Muscle of back (tissue), 3 donors: ENCODE measurements at regions not wholly inside any gene's neighbourhood (a gene's known extent, or its start where the extent isn't known, plus 50 kb on each side); places are given as distances from the start of the nearest gene placed in this dataset.

ENCODE experiments used
- DNase-seq, 3 donors: peaks; one replicate each; pipeline versions ENCODE4 v3.0.0 to v3.0.0-alpha.2; 2013

DNA sequence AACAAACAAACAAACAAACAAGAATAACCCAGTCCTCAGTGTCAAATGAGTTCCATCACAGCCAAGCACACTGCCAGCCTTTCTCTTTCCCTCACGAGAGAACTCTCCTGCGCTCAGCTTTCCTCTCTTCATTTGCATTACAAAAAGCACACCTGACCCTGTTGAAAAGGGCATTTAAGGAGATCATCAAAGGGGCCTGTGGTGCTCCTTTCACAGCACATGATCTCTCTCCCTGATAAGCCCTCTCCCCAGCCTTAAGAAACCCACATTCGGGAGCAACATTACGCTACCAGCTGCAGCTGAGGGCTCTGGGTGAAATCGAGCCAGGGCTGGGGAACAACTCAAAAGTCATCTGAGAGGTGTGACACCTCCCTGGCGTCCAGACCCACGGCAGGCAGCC is 165.6 kb upstream of the TMCC3 start:
- DNase-seq: no peak

DNA sequence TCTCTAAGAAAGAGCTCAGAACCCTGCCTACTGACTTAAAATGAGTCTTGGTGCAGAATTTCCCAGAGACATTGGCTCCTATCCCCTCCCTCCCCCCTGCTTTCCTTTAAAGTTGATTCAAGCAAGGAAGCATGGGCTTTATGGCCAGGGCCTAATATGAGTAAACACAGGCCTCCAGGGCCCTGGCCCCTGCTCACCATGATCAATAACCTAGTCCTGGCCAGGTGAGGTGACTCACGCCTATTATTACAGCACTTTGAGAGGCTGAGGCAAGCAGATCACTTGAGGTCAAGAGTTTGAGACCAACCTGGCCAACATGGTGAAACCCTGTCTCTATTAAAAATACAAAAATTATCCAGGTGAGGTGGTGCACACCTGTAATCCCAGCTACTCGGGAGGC is 165.1 kb upstream of the TMCC3 start:
- no peak for DNase-seq

DNA sequence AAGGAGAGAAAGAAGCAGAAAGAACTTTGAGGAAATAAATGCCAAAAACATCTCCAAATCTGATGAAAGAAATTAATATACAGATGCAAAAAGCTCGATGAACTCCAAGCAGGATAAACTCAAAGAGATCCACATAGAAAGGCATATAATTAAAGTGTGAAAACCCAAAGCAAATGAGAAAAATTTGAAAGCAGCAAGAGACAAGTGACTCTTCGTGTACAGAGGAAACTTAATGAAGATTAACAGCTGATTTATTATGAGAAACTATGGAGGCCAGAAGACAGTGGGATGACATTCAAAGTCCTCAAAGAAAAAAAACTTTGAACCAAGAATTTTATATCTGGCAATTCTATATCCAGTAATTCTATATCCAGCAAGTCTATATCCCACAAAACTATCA is 163.0 kb upstream of the TMCC3 start:
- no peak for DNase-seq

DNA sequence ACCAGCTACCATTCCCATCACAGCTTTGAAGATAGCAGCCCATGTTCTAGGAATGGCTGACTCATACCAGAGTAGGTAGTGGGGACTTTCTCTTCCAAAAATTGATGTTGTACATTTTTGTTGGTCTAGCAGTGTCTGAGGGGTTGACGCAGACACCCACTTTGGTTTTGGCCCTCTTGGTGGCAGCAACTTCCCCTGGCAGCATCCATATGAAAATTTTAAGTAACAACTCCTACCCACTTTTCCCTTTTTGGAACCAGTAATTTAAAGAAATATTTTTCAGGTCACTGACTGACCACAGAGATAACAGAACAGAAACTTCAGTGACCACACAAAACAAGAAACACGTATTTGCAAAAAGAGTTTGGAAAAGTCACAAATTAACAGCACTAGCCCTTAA is 162.0 kb upstream of the TMCC3 start:
- DNase-seq: no peak

DNA sequence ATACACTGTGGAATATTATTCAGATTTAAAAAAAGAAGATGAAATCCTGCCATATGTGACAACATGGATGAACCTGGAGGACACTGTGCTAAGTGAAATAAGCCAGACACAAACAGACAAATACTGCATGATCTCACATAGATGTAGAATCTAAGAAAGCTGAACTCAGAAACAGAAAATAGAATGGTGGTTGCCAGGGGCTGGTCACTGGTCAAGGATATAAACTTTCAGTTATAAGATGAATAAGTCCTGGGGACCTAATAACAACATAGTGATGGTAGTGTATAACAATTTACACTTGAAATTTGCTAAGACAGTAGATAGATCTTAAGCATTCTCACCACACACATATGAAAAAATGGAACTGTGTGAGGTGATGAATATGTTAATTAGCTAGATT is 161.3 kb upstream of the TMCC3 start:
- no peak for DNase-seq

DNA sequence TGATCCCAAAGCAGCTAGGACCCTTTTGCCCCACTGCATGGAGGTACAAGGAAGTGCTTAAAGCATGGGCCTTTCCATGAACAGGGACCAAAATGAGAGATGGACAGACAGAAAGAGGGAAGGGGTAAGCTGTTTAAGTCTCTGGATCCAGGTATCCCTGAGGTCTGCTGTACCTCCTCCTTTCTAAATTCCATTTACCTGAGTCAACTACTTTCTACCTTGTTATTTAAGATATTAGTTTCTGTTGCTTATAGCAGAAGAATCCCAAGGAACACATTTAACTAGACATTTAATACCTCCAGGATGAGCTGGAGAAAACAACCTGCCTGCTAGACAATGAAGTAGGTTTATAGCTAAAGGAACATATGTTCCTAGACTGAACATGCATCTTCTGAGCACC is 157.6 kb upstream of the TMCC3 start:
- DNase-seq: no peak

DNA sequence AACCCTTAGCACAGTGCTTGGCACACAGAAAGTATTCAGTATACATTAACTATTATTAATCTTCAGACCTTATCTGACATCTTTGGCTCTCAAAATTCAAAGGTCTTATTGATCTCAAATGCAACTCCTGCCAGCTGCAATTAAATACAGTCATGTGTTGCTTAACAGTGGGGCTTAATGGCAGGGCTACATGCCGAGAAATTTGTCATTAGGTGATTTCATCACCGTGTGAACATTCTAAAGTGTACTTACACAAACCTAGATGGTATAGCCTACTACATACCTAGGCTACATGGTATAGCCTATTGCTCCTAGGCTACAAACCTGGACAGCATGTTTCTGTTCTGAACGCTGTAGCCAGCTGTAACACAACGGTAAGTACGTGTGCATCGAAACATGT is 156.3 kb upstream of the TMCC3 start:
- DNase-seq: no peak

DNA sequence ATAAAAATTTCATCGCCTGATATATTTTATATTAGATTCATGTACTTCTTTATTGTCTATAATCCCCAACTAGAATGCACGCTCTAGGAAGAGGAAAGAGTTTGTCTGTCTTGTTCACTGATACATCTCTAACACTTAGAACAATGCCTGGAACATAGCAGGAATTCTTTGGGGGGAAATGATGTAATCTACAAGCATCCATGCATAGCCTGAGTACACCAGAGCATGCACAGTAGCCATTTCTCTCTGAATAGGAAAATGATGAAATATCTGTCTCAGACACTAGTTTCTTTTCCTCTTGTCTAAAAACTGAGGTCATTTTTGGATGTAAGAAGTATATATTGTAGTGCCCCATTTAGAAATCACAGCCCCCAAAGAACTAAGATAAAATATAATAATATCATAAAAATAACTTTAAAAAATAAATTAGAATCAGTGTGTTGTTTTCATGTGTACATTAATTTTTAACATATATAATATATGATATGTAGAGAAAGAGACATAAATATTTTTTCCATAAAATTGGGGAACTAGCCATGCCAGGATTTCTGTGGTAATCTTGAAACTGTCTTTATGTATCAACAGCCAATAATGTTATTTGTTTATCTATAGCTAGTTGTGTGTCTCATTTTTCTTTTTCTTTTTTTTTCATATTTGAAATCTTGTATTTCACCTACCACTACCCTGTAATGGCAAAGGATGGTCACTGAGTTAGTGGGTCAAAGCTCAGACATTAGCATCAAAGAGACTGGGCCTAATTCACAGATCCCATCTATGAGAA is 155.6 kb upstream of the TMCC3 start:
- DNase-seq: peak in 2 of 3 donors; percentile 52 to 58

DNA sequence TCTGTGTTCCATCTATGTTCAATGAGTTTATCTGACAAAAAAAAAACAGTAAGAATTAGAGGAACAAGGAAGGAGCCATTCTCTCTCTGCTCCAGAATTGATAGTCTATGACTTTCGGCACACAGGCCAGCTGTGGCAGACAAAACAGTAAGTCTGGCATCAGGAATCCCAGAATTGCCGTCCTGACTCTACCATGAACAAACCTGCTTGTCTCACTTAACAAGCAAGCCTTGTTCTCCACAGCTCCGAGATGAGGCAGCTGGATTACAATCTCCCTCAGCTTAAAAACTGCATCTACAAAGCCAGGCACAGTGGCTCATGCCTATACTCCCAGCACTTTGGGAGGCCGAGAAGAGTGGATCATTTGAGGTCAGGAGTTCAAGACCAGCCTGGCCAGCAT is 153.6 kb upstream of the TMCC3 start:
- DNase-seq: no peak

DNA sequence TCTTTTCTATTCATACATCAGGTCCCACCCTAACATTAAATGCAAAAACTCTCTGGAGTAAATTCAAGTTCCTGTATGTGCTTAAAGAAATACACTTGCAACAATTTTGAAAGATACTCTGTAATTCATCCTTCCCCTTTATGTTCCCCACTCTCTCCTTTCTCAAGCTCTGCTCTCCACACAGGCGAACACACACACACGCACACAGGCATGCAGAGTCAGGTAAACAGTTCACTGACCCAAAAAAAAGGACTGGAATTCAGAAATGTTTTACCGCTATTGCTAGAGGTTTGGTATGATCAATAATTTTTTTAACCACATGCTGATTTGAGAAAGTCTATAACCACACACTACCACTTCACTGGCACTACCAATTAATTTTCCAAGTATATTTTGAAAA is 152.4 kb upstream of the TMCC3 start:
- no peak for DNase-seq

DNA sequence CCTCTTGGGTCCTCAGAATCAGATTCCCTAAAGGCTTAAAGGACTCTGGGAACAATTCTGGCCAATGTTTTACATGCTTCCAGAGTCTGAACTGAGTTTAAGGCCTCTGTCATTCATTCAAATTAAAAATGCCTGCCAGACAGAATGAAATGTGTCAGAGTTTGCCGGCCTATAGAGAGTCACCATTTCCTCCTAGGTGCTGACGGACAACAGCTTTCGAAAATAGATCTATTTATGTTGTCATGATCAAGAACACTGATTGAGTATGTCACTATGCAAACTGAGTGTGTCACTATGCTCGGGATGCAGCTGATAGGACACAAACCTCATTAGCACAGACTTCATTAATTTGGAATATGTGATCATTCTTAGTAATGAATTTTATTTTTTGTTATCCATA is 151.4 kb upstream of the TMCC3 start:
- DNase-seq: no peak

DNA sequence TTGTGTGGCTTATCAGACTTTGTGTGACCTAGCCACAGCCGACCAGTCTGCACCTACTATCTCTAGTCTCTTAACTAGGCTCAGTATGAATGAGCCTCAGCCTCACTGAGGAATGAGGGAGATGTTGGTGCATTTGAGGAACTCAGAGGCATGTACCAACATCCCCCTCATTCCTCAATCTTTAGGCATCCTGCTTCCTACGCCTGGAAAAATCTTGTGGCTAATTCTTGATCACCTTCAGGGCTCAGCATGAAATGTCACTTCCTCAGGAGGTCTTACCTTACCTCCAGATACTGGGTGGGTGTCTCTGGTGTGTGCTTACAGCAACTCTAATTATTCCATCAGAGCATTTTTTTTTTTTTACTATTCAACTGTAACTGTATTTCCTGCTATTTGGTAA is 148.8 kb upstream of the TMCC3 start:
- no peak for DNase-seq

DNA sequence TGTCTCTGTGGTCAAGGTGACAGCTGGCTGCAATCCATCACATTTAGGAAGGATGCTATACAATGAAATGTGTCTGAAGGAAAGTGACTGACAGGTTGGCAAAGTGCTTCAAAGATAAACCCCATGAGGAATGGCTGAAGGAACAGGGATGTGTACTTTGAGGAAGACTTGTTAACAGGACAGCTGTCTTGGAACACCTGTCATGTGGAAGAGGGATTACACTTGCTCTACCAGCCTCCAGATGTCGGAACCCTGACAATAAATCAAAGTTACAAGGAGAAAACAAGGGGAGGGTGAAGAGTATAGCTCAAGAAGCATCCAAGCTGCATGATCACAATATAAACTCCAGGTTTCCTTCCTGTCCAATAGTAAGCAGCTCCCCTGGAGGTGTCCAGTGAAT is 147.8 kb upstream of the TMCC3 start:
- DNase-seq: no peak

DNA sequence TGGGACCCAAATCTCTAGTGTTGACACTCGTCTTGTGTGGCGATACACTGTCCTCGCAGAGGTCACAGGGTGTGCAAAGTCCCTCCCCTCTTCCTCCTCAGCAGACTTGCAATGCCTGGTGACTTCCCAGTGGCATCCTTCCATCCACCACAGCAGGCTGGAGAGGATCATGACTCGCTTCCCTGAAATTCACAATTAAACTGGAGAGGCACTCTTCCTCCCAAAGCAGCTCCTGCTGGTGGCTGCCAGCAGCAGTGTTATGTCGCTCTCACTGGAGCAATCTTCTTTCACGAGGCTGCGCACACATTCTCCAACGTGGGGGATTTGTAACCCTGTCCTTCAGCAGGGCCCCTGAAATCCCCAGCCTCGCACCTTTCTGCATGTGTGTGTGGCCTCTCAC is 145.2 kb upstream of the TMCC3 start:
- DNase-seq: peak in 2 of 3 donors; percentile 41 to 66

DNA sequence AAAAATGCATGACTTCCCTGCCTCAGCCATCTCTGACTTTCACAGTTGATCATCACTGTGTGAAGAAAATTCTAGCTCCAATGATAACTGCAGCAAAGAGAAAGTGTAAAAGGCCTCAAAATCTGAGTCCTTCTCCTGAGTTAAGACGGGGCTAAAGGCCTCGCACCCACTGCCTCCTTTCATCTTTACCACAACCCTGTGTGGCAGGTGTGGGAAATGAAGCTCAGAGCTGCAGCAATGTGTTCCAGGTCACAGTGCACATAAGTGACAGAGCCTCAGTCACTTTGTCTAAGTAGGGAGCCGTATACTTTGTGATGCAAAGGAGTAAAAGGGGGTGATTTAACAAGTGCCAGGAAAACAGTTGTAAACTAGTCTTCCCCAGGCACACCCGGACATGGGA is 144.7 kb upstream of the TMCC3 start:
- no peak for DNase-seq

DNA sequence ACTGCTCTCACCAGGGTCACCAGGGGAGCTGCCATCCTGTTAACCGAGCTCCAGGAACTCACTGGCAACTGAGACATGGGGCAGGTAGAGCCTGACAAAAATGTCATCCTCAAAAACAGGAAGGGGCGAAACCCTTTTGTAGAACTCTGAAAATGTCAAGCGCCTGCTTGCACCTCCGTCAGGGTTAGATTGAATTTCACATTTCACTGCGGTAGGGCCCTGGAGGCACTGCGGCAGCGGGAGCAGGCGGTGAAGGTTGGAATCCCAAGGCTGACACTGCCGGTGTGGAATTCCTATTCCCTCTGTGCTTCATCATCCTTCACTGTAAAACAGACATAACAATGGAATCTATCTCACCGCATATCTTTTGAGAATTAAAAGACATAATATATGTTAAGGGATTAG is 142.8 kb upstream of the TMCC3 start:
- peak in 1 of 3 donors; percentile 35 for DNase-seq

DNA sequence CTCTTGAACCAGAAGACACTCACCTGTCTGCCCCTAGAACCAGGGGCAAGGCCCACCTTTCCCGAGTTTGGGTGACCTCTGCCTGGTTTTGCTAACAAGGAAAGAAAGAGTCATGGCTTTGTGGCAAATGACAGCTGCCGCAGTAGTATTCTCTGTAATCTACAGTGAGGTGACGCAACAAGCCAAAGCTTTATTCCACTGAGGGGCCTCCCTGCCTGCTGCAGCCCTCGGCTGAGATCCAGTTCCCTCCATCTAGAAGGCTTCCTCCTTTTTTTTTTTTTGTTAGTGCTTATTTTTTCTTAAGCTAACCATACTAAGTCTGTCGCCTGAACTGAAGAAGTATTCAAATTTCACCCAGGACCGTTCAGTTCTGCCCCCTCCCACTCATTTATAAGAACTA is 142.3 kb upstream of the TMCC3 start:
- peak in 2 of 3 donors; percentile 58 to 81 for DNase-seq

DNA sequence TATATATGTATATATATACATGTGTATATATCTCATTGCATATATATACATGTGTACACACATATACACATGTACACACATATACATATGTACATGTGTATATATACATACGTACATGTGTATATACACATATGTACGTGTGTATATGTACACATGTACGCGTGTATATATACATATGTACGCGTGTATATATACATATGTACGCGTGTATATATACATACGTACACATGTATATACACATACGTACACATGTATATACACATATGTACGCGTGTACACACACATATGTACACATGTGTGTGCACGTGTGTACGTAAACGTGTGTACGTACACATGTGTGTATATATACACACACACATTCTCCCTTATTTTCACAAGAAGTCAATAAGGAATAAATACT is 141.6 kb upstream of the TMCC3 start:
- DNase-seq: no peak

DNA sequence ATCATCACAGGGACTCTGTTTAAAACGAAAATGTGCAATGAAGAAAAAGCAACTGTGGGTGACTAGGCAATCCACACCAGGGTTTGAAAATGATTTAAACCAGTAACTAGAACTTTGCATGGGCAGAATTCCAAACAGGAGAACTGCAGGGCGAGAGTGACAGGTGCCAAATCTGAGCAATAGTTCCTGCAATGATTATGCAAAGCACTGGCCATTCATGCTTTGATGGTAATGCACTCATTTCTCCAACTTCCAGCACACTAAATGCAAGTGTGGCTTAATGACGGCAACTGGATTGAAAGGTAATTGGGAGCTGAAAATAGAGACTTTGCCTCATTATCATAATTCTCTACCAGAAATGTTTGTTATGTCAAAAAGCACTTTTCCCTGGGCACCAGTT is 140.5 kb upstream of the TMCC3 start:
- DNase-seq: no peak

DNA sequence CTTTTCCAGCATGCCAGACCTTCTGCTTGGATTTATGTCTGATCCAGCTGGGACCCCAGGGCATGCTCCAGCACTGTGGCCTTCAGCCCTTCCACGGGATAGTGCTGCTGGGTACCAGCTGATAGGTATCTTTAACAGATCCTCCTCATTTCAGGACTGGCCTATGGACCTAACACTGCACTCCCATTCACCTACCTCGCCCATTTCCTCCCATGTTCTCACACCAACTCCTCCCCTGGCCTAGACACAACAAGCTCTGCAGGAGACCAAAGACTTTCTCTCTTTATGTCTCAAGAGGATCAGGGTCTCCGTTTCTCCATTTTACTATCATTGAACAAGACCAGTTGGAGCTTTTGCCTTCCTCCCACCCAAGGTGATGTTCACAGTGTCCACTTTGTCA is 140.0 kb upstream of the TMCC3 start:
- no peak for DNase-seq

DNA sequence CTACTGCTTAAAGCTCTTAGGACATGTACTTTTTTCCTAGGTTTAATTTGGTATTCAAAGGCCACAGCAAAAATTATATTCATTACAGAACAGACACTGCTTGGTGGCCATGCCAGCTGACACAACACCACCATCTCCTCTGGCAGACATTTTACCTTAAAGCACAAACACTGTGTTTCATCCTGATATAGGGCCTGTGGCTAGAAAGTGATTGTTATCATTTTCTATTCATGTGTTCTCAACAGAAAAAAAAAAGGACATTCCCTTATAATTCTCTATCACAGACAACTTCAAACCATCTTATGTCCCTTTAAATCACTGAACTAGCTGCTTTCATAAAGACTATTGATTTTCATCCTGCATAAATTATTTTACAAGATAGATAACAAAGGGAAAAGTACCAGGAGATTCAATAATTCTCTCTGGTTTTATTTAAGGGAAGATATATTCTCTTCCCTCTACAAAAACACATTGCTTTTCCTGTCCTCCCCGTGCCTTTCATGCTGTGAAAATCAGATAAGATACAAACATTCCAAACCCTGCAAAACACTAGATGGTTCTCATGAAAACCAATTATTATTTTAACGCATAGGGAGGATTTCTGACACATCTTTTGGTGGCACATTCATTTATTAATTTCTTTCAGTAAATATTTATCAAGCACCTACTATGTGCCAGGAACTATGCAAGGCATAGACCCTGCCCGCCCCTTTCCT is 139.3 kb upstream of the TMCC3 start:
- no peak for DNase-seq

DNA sequence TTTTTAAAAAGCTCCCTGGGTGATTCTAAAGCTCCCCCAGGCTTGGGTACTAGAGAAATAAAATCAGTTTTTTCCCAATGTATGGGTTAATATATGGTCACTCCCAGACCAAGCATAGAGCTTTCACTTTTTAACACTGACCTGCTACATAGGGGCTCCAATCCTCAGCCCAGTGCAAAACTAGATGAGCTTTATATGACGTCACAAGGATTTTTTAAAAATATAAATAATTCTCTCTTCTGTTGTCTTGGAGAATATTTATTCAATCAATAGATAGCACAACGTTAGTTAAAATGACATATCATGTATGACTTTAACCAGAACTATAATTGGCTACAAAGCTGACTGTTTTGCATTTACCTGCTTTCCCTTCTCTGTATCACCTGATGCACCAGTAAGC is 137.9 kb upstream of the TMCC3 start:
- no peak for DNase-seq

DNA sequence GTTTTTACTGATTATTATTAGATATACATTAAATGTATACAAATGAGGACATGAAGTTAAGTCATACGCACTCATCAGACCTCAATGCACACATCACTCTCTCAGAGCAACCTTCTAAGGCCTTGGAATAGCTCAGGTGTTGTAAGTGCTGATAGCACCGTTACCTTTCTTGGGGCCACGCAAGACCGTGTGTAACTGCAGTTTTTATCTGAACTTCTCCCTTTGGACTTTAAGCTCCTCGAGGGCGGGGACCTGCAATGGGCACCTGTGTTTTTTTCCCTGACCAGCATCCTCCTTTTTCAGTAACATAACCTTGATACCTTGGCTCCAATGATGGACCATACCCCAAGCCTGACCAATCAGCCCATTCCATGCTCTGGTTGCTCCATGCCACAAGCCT is 136.5 kb upstream of the TMCC3 start:
- no peak for DNase-seq

DNA sequence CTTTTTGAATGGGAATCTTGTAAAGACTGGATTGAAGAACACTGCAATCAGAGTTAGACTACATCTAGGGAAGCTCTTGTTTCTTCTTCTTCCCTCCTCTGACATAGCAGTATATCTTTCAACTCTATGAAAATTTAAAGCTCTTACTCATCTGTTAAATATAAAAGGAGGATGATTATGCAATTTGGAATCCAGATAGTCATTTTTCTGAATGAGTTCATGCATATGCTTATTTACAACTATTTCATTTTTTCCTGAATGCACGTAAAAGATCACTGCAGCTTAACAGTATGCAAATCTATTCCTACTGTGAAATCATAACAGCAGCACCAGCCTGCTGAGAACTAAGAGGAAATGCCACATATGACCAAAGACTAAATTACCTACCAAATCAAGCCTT is 133.5 kb upstream of the TMCC3 start:
- DNase-seq: peak in 1 of 3 donors; percentile 41
